ENCODE measurements at regions not wholly inside any gene's neighbourhood (a gene's known extent, or its start where the extent isn't known, plus 50 kb on each side); places are given as distances from the start of the nearest gene placed in this dataset.

DNA sequence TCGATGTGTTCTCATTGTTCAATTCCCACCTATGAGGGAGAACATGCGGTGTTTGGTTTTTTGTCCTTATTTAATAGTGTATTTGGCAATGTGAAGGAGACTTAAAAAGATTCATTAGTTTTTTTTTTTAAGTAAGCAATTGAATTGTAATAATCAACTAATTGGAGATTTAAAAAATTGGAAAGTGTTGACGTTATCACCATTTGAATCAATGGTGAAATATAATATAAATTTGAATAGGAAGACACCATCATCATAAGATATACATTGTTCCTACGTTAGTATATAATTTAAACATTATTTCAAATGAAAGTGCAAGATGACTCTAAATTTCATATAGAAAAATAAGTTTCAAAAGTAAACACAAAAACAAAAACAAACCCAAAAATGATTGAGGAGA lies 2858.1 kb upstream of the PCDH20 start:
- H3K27me3 ChIP-seq (replicated peaks; ENCODE audit: insufficient read depth): no peaks in the 10 kb centered on the region
- H3K4me1 ChIP-seq (ENCODE audit: control insufficient read depth in 1 of 2, low read depth in 2 of 2): no peaks in the 10 kb centered on the region
- ATAC-seq (ENCODE audit: insufficient number of reproducible peaks, low FRiP score, low read depth): no peak
- no peaks in the 10 kb centered on the region for H3K36me3 ChIP-seq
- H3K9me3 ChIP-seq: no peaks in the 10 kb centered on the region
- no peak for DNase-seq (ENCODE audit: low spot score)
- H3K27ac ChIP-seq: no peak overlapping the region
- no peak overlapping the region for H3K4me3 ChIP-seq
- TF ChIP-seq, protein P1, sequence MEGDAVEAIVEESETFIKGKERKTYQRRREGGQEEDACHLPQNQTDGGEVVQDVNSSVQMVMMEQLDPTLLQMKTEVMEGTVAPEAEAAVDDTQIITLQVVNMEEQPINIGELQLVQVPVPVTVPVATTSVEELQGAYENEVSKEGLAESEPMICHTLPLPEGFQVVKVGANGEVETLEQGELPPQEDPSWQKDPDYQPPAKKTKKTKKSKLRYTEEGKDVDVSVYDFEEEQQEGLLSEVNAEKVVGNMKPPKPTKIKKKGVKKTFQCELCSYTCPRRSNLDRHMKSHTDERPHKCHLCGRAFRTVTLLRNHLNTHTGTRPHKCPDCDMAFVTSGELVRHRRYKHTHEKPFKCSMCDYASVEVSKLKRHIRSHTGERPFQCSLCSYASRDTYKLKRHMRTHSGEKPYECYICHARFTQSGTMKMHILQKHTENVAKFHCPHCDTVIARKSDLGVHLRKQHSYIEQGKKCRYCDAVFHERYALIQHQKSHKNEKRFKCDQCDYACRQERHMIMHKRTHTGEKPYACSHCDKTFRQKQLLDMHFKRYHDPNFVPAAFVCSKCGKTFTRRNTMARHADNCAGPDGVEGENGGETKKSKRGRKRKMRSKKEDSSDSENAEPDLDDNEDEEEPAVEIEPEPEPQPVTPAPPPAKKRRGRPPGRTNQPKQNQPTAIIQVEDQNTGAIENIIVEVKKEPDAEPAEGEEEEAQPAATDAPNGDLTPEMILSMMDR (IDR thresholded peaks at IDR 0.05): no peak

DNA sequence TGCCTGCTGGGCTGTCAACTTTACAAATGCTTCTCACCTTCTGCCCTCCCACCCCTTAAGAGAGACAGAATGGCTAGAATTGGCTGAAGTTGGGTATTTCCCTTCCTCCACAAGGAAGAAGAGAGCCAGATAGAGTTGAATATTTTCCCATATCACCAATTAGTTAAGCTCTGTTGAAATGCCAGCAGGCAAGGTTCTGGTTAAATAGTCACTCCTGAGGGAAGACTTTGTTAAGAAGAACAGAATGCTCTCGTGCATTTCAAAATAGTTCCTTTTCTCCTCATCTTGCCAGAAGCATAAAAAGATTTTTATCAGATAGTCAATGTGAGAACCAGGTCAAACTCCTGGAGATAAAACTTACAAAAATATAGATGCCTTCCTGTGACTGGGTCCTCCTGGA lies 2857.0 kb upstream of the PCDH20 start:
- no peaks in the 10 kb centered on the region for H3K27me3 ChIP-seq (replicated peaks; ENCODE audit: insufficient read depth)
- H3K27ac ChIP-seq: no peak overlapping the region
- ATAC-seq (ENCODE audit: insufficient number of reproducible peaks, low FRiP score, low read depth) (no peak), DNase-seq (ENCODE audit: low spot score) (no peak)
- TF ChIP-seq, protein P1 (IDR thresholded peaks at IDR 0.05): no peak
- no peaks in the 10 kb centered on the region for H3K9me3 ChIP-seq
- no peaks in the 10 kb centered on the region for H3K4me1 ChIP-seq (ENCODE audit: control insufficient read depth in 1 of 2, low read depth in 2 of 2)
- H3K36me3 ChIP-seq: no peaks in the 10 kb centered on the region
- H3K4me3 ChIP-seq: no peak overlapping the region

DNA sequence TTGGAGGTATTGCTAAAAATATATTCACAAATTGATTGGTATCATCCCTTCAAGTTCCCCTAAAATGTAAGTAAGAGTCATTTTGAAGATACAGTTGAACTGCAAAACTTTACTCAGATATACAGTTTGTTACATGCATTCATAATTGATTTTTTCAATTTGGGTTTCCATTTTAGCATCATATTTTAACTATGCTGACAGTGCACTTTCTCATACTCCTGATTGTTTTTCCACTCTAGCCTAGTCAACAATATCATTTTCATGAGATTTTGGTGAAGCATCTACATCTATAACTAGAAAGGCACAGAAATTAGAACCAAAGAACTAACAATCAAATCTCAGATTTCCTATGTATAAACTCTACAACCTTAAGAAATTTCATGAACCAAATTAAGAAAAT lies 2850.4 kb upstream of the PCDH20 start:
- Histone ChIP-seq H3K4me1 (ENCODE audit: control insufficient read depth in 1 of 2, low read depth in 2 of 2) (no peaks in the 10 kb centered on the region), H3K36me3 (no peaks in the 10 kb centered on the region), H3K4me3 (no peak overlapping the region), H3K9me3 (no peaks in the 10 kb centered on the region), H3K27ac (no peak overlapping the region), H3K27me3 (replicated peaks; ENCODE audit: insufficient read depth) (no peaks in the 10 kb centered on the region)
- TF ChIP-seq, protein P1 (IDR thresholded peaks at IDR 0.05): no peak
- DNase-seq (ENCODE audit: low spot score) (no peak), ATAC-seq (ENCODE audit: insufficient number of reproducible peaks, low FRiP score, low read depth) (no peak)

DNA sequence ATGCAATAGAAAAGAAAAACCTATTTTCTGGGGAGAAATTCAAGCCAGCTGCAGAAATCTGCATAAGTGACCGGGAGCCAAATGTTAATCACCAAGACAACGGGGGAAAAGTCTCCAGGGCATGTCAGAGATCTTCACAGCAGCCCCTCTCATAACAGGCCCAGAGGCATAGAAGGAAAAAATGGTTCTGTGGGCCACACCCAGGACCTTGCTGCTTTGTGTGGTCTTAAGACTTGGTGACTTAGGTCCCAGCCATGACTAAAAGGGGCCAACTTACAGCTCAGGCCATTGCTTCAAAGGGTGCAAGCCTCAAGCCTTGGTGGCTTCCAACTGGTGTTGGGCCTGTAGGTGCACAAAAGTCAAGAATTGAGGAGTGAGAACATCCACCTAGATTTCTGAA lies 2847.6 kb upstream of the PCDH20 start:
- no peaks in the 10 kb centered on the region for H3K36me3 ChIP-seq
- H3K9me3 ChIP-seq: no peaks in the 10 kb centered on the region
- TF ChIP-seq, protein P1 (IDR thresholded peaks at IDR 0.05): no peak
- H3K4me1 ChIP-seq (ENCODE audit: control insufficient read depth in 1 of 2, low read depth in 2 of 2): no peaks in the 10 kb centered on the region
- no peak overlapping the region for H3K27ac ChIP-seq
- DNase-seq (ENCODE audit: low spot score) (no peak), ATAC-seq (ENCODE audit: insufficient number of reproducible peaks, low FRiP score, low read depth) (no peak)
- H3K27me3 ChIP-seq (replicated peaks; ENCODE audit: insufficient read depth): no peaks in the 10 kb centered on the region
- H3K4me3 ChIP-seq: no peak overlapping the region

DNA sequence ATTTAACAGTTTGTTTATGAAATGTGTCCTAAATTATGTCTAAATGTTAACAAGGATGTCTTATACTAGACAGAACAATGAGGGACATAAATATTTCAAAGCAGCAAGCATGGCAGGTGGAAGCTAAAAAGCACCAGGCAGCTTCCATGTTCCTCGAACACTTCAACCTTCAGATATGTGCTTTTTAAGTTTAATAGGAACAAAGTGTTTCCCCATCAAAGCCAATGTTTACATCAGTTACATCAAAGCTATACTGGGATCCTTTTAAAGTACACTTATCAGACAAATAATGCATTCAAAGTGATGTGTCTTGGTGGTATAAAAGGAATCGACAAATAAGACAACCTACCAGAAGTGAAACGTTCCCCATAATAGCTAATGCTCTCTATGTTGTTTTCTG lies 2841.1 kb upstream of the PCDH20 start:
- H3K9me3 ChIP-seq: no peaks in the 10 kb centered on the region
- H3K27ac ChIP-seq: no peak overlapping the region
- H3K4me1 ChIP-seq (ENCODE audit: control insufficient read depth in 1 of 2, low read depth in 2 of 2): no peaks in the 10 kb centered on the region
- TF ChIP-seq, protein P1 (IDR thresholded peaks at IDR 0.05): no peak
- H3K36me3 ChIP-seq: no peaks in the 10 kb centered on the region
- H3K27me3 ChIP-seq (replicated peaks; ENCODE audit: insufficient read depth): no peaks in the 10 kb centered on the region
- no peak for DNase-seq (ENCODE audit: low spot score)
- ATAC-seq (ENCODE audit: insufficient number of reproducible peaks, low FRiP score, low read depth): no peak
- no peak overlapping the region for H3K4me3 ChIP-seq
